GM12878 (cell line): ENCODE measurements at regions not wholly inside any gene's neighbourhood (a gene's known extent, or its start where the extent isn't known, plus 50 kb on each side); places are given as distances from the start of the nearest gene placed in this dataset.

Experiments
- ATAC-seq: fragments of 200-7000 bp; cut with Tn5 transposase; 3 replicates; pipeline ENCODE4 v1.9.1; 2020; ENCODE audit warnings: mild to moderate bottlenecking, moderate library complexity
- BruUV-seq: library from RNA; stranded (reverse); fragments of 400-500 nt; replicated peaks from 2 replicates; lab custom pipeline; 2021; lab: Mats Ljungman, UMichigan
- CTCF ChIA-PET: fragments of 300-600 bp; sonication (Branson Sonifier 250); formaldehyde crosslinking; extraction: SDS; loops from one replicate; lab custom pipeline; 2021; ENCODE audit warnings: inconsistent platforms; lab: Yijun Ruan, JAX
- POLR2A ChIA-PET: fragments of 350-600 bp; formaldehyde crosslinking; extraction: SDS; loops from one replicate; lab custom pipeline; 2021; ENCODE audit warnings: inconsistent platforms; lab: Charles Lee
- RAD21 ChIA-PET: fragments of 300-600 bp; sonication (Branson Sonifier 250); formaldehyde crosslinking; loops from one replicate; lab custom pipeline; 2023; ENCODE audit warnings: antibody characterized with exemption; ENCODE audit not compliant: unreplicated experiment; lab: Charles Lee
- SMC1A ChIA-PET: fragments of 300-600 bp; sonication (Branson Sonifier 250); formaldehyde crosslinking; loops from one replicate; lab custom pipeline; 2023; ENCODE audit not compliant: unreplicated experiment, uncharacterized antibody; lab: Charles Lee
- DNase-seq: peaks from one replicate; pipeline ENCODE4 v3.0.0-alpha.2; 2011; ENCODE audit warnings: low read depth, low spot score
- FAIRE-seq: peaks from 3 replicates; lab custom pipeline; 2011; peaks lifted over from hg19 to GRCh38; lab: Jason Lieb, UNC
- H2AFZ ChIP-seq: 2 replicates; pipeline ENCODE4 v1.6.0; 2011; ENCODE audit warnings: low read depth, low read length, control low read depth; ENCODE audit not compliant: control insufficient read depth
- H3K27ac ChIP-seq: 2 replicates; pipeline ENCODE4 v1.5.1; 2011; ENCODE audit warnings: control low read depth; ENCODE audit not compliant: control insufficient read depth, insufficient read depth
- H3K27me3 ChIP-seq, 2 experiments: replicated peaks in 1 of 2; 2 replicates each; pipeline versions ENCODE4 v1.6.0 to v1.6.1; 2011; ENCODE audit warnings: low read length in 1 of 2; ENCODE audit not compliant: control insufficient read depth in 2 of 2, insufficient read depth in 2 of 2
- H3K36me3 ChIP-seq, 2 experiments: 2 replicates each; pipeline ENCODE4 v1.5.1; 2011; ENCODE audit warnings: low read length in 1 of 2; ENCODE audit not compliant: control insufficient read depth in 2 of 2, insufficient read depth in 2 of 2
- H3K4me1 ChIP-seq: 2 replicates; pipeline ENCODE4 v1.6.1; 2011; ENCODE audit warnings: mild to moderate bottlenecking, low read length, moderate library complexity, mixed read lengths; ENCODE audit not compliant: control insufficient read depth, insufficient read depth
- H3K4me2 ChIP-seq: 2 replicates; pipeline ENCODE4 v1.6.0; 2011; ENCODE audit warnings: control low read depth; ENCODE audit not compliant: control insufficient read depth, insufficient read depth
- H3K4me3 ChIP-seq: fragments of 200-600 bp; sonication (generic); 2 replicates; pipeline ENCODE4 v1.5.1; 2016
- H3K79me2 ChIP-seq: 2 replicates; pipeline ENCODE4 v1.6.0; 2011; ENCODE audit warnings: low read length; ENCODE audit not compliant: control insufficient read depth, insufficient read depth
- H3K9ac ChIP-seq: 2 replicates; pipeline ENCODE4 v1.8.0; 2011; ENCODE audit warnings: low read length, control low read depth, mixed read lengths; ENCODE audit not compliant: control insufficient read depth, insufficient read depth
- H3K9me3 ChIP-seq: replicated peaks from 3 replicates; pipeline ENCODE4 v1.5.1; 2011; ENCODE audit warnings: mild to moderate bottlenecking, low read length; ENCODE audit not compliant: control insufficient read depth, insufficient read depth
- H4K20me1 ChIP-seq: 2 replicates; pipeline ENCODE4 v1.6.0; 2011; ENCODE audit not compliant: control insufficient read depth, insufficient read depth
- MYC ChIP-seq: IDR thresholded peaks from 2 replicates; pipeline ENCODE4 v1.6.1; 2011; ENCODE audit warnings: mild to moderate bottlenecking, low read length, moderate library complexity, inconsistent platforms; ENCODE audit not compliant: insufficient read depth, insufficient replicate concordance, insufficient read length, severe bottlenecking
- RFX5 ChIP-seq: IDR thresholded peaks from 2 replicates; pipeline ENCODE4 v1.6.1; 2011; ENCODE audit warnings: low read depth, low read length, improper control_type of control experiment
- SMAD5 ChIP-seq: IDR thresholded peaks from 2 replicates; pipeline ENCODE4 v1.6.1; 2016; ENCODE audit warnings: antibody characterized with exemption, low read depth
- SMC3 ChIP-seq: IDR thresholded peaks from 2 replicates; pipeline ENCODE4 v1.6.1; 2011; ENCODE audit warnings: low read length, improper control_type of control experiment, borderline replicate concordance
- YBX1 ChIP-seq: fragments of 450-650 bp; IDR thresholded peaks from 2 replicates; pipeline ENCODE4 v1.6.1; 2016; ENCODE audit warnings: antibody characterized with exemption
- WGBS: methylation state at CpG from one replicate; pipeline ENCODE4 v1.1.6; 2016; ENCODE audit warnings: low lambda C conversion rate; ENCODE audit not compliant: insufficient replicate concordance, insufficient coverage; ENCODE audit errors: missing lambda C conversion rate; 5-methylcytosine and 5-hydroxymethylcytosine counted together
- in situ Hi-C: fragments of 300-500 bp; cut with MboI; formaldehyde crosslinking; loops from 9 replicates; pipeline ENCODE4 v1.14.3; 2018; ENCODE audit warnings: mixed read lengths
- intact Hi-C: fragments of 100-400 bp; cut with micrococcal nuclease; formaldehyde crosslinking; loops from one replicate; pipeline ENCODE4 v1.14.2; 2022; ENCODE audit not compliant: unreplicated experiment
- TF ChIP-seq, protein P1 (sequence below): IDR thresholded peaks from 2 replicates; pipeline ENCODE4 v1.6.1; 2012; ENCODE audit warnings: low read depth, low read length, improper control_type of control experiment
- TF ChIP-seq, protein P2 (sequence below): IDR thresholded peaks from 2 replicates; pipeline ENCODE4 v1.6.1; 2012; ENCODE audit warnings: low read depth, low read length, improper control_type of control experiment
- TF ChIP-seq, protein P3 (sequence below): IDR thresholded peaks from 2 replicates; pipeline ENCODE4 v1.6.1; 2012; ENCODE audit warnings: low read depth, low read length, improper control_type of control experiment

DNA sequence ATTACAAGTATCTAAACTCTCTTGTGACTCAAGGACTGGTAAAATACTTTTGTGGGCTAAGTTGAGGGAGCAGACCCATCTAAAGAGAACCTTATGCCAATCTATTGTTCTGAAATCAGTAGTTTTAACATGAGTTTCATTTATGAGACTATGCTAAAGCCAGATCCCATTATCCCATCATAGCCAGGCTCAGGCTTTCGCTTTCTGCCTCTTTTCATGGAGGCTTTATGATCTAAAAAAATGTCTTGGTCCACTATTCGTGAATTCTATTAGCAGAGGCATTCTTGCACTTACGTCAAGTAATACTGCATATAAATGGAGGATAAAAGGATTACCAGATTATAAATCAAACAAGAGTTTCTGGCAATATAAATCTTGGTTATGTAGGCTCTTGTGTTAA, 1636.9 kb upstream of the ACVR2A start:
- in situ Hi-C loops (no loop called here), intact Hi-C loops (no loop called here)
- ChIA-PET CTCF (no interaction called here), RAD21 (no interaction called here), POLR2A (no interaction called here), SMC1A (interaction anchor here (1.6 kb wide), 1 partner anchor 18 kb away, joined by 3 read pairs; no protein-coding TSS in a partner anchor)
- Histone ChIP-seq H3K4me3 (no peak overlapping the region), H3K27ac (no peak overlapping the region), H3K36me3 (no peaks in the 10 kb centered on the region), H3K27me3 (no peaks in the 10 kb centered on the region), H3K9ac (no peak overlapping the region), H3K79me2 (no peaks in the 10 kb centered on the region), H3K9me3 (no peaks in the 10 kb centered on the region), H4K20me1 (no peaks in the 10 kb centered on the region), H2AFZ (no peak overlapping the region), H3K4me2 (no peak overlapping the region), H3K4me1 (no peaks in the 10 kb centered on the region)
- BruUV-seq = no TSS peak
- ATAC-seq = no peak
- DNase-seq = no peak
- FAIRE-seq = no peak
- 0% methylated on average over 3 of the region's 3 CpGs for WGBS
- TF ChIP-seq SMAD5 (no peak), SMC3 (no peak), MYC (no peak), RFX5 (no peak), YBX1 (no peak)
- TF ChIP-seq, protein P1, sequence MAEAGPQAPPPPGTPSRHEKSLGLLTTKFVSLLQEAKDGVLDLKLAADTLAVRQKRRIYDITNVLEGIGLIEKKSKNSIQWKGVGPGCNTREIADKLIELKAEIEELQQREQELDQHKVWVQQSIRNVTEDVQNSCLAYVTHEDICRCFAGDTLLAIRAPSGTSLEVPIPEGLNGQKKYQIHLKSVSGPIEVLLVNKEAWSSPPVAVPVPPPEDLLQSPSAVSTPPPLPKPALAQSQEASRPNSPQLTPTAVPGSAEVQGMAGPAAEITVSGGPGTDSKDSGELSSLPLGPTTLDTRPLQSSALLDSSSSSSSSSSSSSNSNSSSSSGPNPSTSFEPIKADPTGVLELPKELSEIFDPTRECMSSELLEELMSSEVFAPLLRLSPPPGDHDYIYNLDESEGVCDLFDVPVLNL = no peak
- TF ChIP-seq, protein P2, sequence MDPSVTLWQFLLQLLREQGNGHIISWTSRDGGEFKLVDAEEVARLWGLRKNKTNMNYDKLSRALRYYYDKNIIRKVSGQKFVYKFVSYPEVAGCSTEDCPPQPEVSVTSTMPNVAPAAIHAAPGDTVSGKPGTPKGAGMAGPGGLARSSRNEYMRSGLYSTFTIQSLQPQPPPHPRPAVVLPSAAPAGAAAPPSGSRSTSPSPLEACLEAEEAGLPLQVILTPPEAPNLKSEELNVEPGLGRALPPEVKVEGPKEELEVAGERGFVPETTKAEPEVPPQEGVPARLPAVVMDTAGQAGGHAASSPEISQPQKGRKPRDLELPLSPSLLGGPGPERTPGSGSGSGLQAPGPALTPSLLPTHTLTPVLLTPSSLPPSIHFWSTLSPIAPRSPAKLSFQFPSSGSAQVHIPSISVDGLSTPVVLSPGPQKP = no peak
- TF ChIP-seq, protein P3, sequence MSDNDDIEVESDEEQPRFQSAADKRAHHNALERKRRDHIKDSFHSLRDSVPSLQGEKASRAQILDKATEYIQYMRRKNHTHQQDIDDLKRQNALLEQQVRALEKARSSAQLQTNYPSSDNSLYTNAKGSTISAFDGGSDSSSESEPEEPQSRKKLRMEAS = no peak
